ENCODE measurements at regions not wholly inside any gene's neighbourhood (a gene's known extent, or its start where the extent isn't known, plus 50 kb on each side); places are given as distances from the start of the nearest gene placed in this dataset.

DNA sequence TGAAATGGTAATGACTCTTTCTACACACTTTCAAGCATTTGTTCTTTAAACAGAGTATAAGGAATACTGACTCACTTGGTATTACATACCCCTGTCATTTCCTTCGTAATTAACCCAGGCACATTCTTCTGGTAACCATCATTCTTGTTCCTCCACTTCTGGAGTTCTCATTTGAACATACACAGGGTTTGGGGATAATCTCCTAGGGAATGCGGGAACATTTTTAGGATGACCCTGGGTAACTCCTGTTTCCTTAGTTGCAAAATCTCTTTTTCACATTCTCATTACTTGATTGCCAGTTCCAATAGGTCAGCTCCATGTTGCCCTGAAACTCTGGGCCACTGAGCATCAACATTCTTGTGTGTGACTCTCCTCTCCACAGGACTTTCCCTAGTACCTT lies 51.5 kb upstream of the E2F3 start:
- TF ChIP-seq, protein P1, sequence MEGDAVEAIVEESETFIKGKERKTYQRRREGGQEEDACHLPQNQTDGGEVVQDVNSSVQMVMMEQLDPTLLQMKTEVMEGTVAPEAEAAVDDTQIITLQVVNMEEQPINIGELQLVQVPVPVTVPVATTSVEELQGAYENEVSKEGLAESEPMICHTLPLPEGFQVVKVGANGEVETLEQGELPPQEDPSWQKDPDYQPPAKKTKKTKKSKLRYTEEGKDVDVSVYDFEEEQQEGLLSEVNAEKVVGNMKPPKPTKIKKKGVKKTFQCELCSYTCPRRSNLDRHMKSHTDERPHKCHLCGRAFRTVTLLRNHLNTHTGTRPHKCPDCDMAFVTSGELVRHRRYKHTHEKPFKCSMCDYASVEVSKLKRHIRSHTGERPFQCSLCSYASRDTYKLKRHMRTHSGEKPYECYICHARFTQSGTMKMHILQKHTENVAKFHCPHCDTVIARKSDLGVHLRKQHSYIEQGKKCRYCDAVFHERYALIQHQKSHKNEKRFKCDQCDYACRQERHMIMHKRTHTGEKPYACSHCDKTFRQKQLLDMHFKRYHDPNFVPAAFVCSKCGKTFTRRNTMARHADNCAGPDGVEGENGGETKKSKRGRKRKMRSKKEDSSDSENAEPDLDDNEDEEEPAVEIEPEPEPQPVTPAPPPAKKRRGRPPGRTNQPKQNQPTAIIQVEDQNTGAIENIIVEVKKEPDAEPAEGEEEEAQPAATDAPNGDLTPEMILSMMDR (conservative IDR thresholded peaks at IDR 0.05) = no peak
- TF ChIP-seq EZH2 (IDR thresholded peaks at IDR 0.05; ENCODE audit: low read depth) = no peak
